Endothelial cell of umbilical vein (primary cell): ENCODE measurements at regions not wholly inside any gene's neighbourhood (a gene's known extent, or its start where the extent isn't known, plus 50 kb on each side); places are given as distances from the start of the nearest gene placed in this dataset.

Experiments used
- BruUV-seq: library from RNA; stranded (reverse); fragments of 400-500 nt; replicated peaks from 2 replicates; lab custom pipeline; 2021; lab: Mats Ljungman, UMichigan
- CTCF ChIA-PET: fragments of 300-600, 350-600 bp; sonication (Branson Sonifier 250); formaldehyde crosslinking; loops from one replicate; lab custom pipeline; 2021; ENCODE audit warnings: antibody characterized with exemption, inconsistent platforms; lab: Charles Lee
- POLR2A ChIA-PET: fragments of 300-600, 350-600 bp; sonication (Branson Sonifier 250); formaldehyde crosslinking; loops from one replicate; lab custom pipeline; 2021; ENCODE audit warnings: antibody characterized with exemption, inconsistent platforms; lab: Charles Lee
- DNase-seq: peaks from one replicate; pipeline ENCODE4 v3.0.0-alpha.2; 2011; ENCODE audit warnings: low read depth, low spot score
- FAIRE-seq: peaks from 2 replicates; lab custom pipeline; 2011; peaks lifted over from hg19 to GRCh38; lab: Jason Lieb, UNC
- H2AFZ ChIP-seq: 2 replicates; pipeline ENCODE4 v1.6.0; 2012; ENCODE audit warnings: low read depth, low read length, control low read depth, inconsistent platforms
- H3K27ac ChIP-seq: 2 replicates; pipeline ENCODE4 v1.5.1; 2011; ENCODE audit warnings: low read depth, mild to moderate bottlenecking, control low read depth, low read length, moderate library complexity; ENCODE audit not compliant: insufficient read depth
- H3K27me3 ChIP-seq, 2 experiments: 2 replicates each; pipeline versions ENCODE4 v1.6.0 to v1.6.1; 2011; ENCODE audit warnings: low read length in 2 of 2, mixed read lengths in 1 of 2; ENCODE audit not compliant: control insufficient read depth in 2 of 2, insufficient read depth in 2 of 2
- H3K36me3 ChIP-seq, 2 experiments: 2 replicates in 1 of 2; 3 replicates in 1 of 2; pipeline ENCODE4 v1.5.1; 2011; ENCODE audit warnings: low read length in 2 of 2, mild to moderate bottlenecking in 1 of 2, moderate library complexity in 1 of 2; ENCODE audit not compliant: control insufficient read depth in 2 of 2, insufficient read depth in 2 of 2; ENCODE audit errors: extremely low read depth in 1 of 2
- H3K4me1 ChIP-seq: 3 replicates; pipeline ENCODE4 v1.5.1; 2011; ENCODE audit warnings: mild to moderate bottlenecking, low read length; ENCODE audit not compliant: control insufficient read depth, insufficient read depth; ENCODE audit errors: extremely low read depth
- H3K4me2 ChIP-seq: 2 replicates; pipeline ENCODE4 v1.6.1; 2011; ENCODE audit warnings: low read length, control low read depth, mixed read lengths; ENCODE audit not compliant: insufficient read depth
- H3K4me3 ChIP-seq, 3 experiments: fragments of 200-600 bp in 1 of 3; sonication (generic), shearing (Covaris generic) in 1 of 3; replicated peaks in 1 of 3; 2 replicates each; pipeline ENCODE4 v1.5.1; 2011 to 2016; ENCODE audit warnings: control low read depth in 3 of 3, low read length in 3 of 3, mild to moderate bottlenecking in 2 of 3, inconsistent platforms in 1 of 3, low read depth in 1 of 3, moderate library complexity in 1 of 3; ENCODE audit not compliant: insufficient read depth in 1 of 3
- H3K79me2 ChIP-seq: 2 replicates; pipeline ENCODE4 v1.6.0; 2012; ENCODE audit warnings: low read length, inconsistent platforms; ENCODE audit not compliant: control insufficient read depth, insufficient read depth
- H3K9ac ChIP-seq: replicated peaks from 2 replicates; pipeline ENCODE3; 2011; ENCODE audit warnings: low read length, control low read depth; ENCODE audit not compliant: insufficient read depth; ENCODE audit errors: extremely low read depth
- H3K9me1 ChIP-seq: replicated peaks from 3 replicates; pipeline ENCODE4 v1.6.0; 2011; ENCODE audit warnings: mild to moderate bottlenecking, low read length; ENCODE audit not compliant: control insufficient read depth, insufficient read depth; ENCODE audit errors: extremely low read depth
- H3K9me3 ChIP-seq: replicated peaks from 2 replicates; pipeline ENCODE4 v1.5.1; 2012; ENCODE audit warnings: low read length, inconsistent platforms; ENCODE audit not compliant: control insufficient read depth, insufficient read depth
- H4K20me1 ChIP-seq: replicated peaks from 2 replicates; pipeline ENCODE3; 2011; ENCODE audit warnings: mild to moderate bottlenecking, low read length; ENCODE audit not compliant: control insufficient read depth, insufficient read depth; ENCODE audit errors: extremely low read depth
- CTCF ChIP-seq, 2 donors: IDR thresholded peaks; 1 replicate in 1 of 2; 2 replicates in 1 of 2; pipeline ENCODE4 v1.5.1; 2011; ENCODE audit warnings: low read length in 2 of 2, mild to moderate bottlenecking in 2 of 2, moderate library complexity in 2 of 2, control low read depth in 1 of 2, inconsistent platforms in 1 of 2, low read depth in 1 of 2; ENCODE audit not compliant: insufficient read depth in 1 of 2; ENCODE audit errors: extremely low read depth in 1 of 2
- EZH2 ChIP-seq: IDR thresholded peaks from 2 replicates; pipeline ENCODE4 v1.6.1; 2012; ENCODE audit warnings: borderline replicate concordance, low read depth, mild to moderate bottlenecking, moderate library complexity, low read length, inconsistent platforms; ENCODE audit not compliant: severe bottlenecking
- FOS ChIP-seq: IDR thresholded peaks from 2 replicates; pipeline ENCODE4 v1.6.1; 2011; ENCODE audit warnings: mild to moderate bottlenecking, low read length, moderate library complexity, borderline replicate concordance; ENCODE audit not compliant: insufficient read depth
- GATA2 ChIP-seq: IDR thresholded peaks from 2 replicates; pipeline ENCODE4 v1.7.0; 2011; ENCODE audit warnings: low read depth, mild to moderate bottlenecking, moderate library complexity, mixed read lengths, low read length; ENCODE audit not compliant: insufficient read length, insufficient read depth
- JUN ChIP-seq: IDR thresholded peaks from 2 replicates; pipeline ENCODE4 v1.6.1; 2011; ENCODE audit warnings: borderline replicate concordance, low read depth; ENCODE audit not compliant: insufficient read length, insufficient read depth
- MAX ChIP-seq: IDR thresholded peaks from 2 replicates; pipeline ENCODE4 v1.6.1; 2011; ENCODE audit not compliant: insufficient read depth, insufficient read length
- MYC ChIP-seq: IDR thresholded peaks from one replicate; pipeline ENCODE4 v1.6.1; 2011; ENCODE audit warnings: mild to moderate bottlenecking, low read depth, low read length
- POLR2A ChIP-seq: IDR thresholded peaks from 2 replicates; pipeline ENCODE4 v1.6.1; 2012; ENCODE audit warnings: low read depth, mild to moderate bottlenecking, control low read depth, low read length
- POLR2AphosphoS5 ChIP-seq: IDR thresholded peaks from 2 replicates; pipeline ENCODE4 v1.6.1; 2012; ENCODE audit warnings: low read depth, mild to moderate bottlenecking, control low read depth, low read length, moderate library complexity; ENCODE audit not compliant: insufficient read depth
- dilution Hi-C: fragments of 300-500 bp; cut with MboI; formaldehyde crosslinking; loops from one replicate; pipeline ENCODE4 v1.15.0; 2019; ENCODE audit warnings: low sequenced_read_pairs; ENCODE audit not compliant: extremely low pct_ligation_motif_present
- intact Hi-C: fragments of 100-400 bp; cut with micrococcal nuclease; formaldehyde crosslinking; loops from one replicate; pipeline ENCODE4 v1.10.0; 2022

DNA sequence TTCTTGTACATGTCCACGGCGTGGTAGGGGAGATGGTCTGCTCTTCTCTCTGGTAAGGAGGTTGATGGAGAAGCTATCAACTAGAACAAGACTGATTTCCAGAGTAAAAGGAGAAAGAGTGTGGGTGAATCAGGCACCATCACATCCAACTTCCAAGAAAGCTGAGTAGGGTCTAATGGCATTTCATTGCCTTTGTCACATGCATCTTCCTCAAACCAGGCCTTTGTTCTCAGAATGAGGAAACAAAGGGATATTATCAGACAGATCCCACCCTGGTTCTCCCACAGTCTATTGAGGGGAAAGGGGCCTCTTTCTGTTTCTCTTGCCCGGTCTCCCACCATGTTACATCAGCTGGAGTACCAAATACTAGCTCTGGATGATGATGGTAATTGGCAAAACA is 160.2 kb upstream of the RBPJ start:
- Histone ChIP-seq H3K9ac (no peak overlapping the region), H2AFZ (no peak overlapping the region), H4K20me1 (no peaks in the 10 kb centered on the region), H3K27ac (no peak overlapping the region), H3K9me1 (no peaks in the 10 kb centered on the region), H3K36me3 (no peaks in the 10 kb centered on the region), H3K27me3 (no peaks in the 10 kb centered on the region), H3K4me2 (no peak overlapping the region), H3K79me2 (no peaks in the 10 kb centered on the region), H3K4me1 (no peaks in the 10 kb centered on the region), H3K9me3 (no peaks in the 10 kb centered on the region), H3K4me3 (no peak overlapping the region)
- CTCF ChIA-PET: no interaction called here
- FAIRE-seq (no peak), DNase-seq (no peak)
- intact Hi-C loops: no loop called here
- TF ChIP-seq CTCF (IDR thresholded peaks at IDR 0.05; ENCODE audit: extremely low read depth in 1 of 2, insufficient read depth in 1 of 2, low read depth in 1 of 2, low read length in 2 of 2) (no peak), MAX (no peak), EZH2 (no peak), FOS (no peak), JUN (no peak), GATA2 (no peak), MYC (no peak), POLR2AphosphoS5 (no peak), POLR2A (no peak)
- dilution Hi-C loops: no loop called here
- no TSS peak for BruUV-seq
- POLR2A ChIA-PET: no interaction called here
